HepG2 (cell line): ENCODE measurements at regions not wholly inside any gene's neighbourhood (a gene's known extent, or its start where the extent isn't known, plus 50 kb on each side); places are given as distances from the start of the nearest gene placed in this dataset.

Source experiments
- ATAC-seq: fragments of 200-7000 bp; cut with Tn5 transposase; 3 replicates; pipeline ENCODE4 v1.9.1; 2020; ENCODE audit warnings: mild to moderate bottlenecking, moderate library complexity
- BruUV-seq: library from RNA; stranded (reverse); fragments of 400-500 nt; replicated peaks from 2 replicates; lab custom pipeline; 2021; lab: Mats Ljungman, UMichigan
- CTCF ChIA-PET: fragments of 300-600 bp; formaldehyde crosslinking; extraction: SDS; loops from one replicate; lab custom pipeline; 2021; ENCODE audit warnings: low total read pairs, inconsistent platforms, low intra/inter-chr PET ratio; lab: Yijun Ruan, JAX
- POLR2A ChIA-PET: fragments of 350-600 bp; sonication (Branson Sonifier 250); formaldehyde crosslinking; loops from one replicate; lab custom pipeline; 2020; ENCODE audit warnings: antibody characterized with exemption, inconsistent platforms; lab: Yijun Ruan, JAX
- DNase-seq: peaks from one replicate; pipeline ENCODE4 v3.0.0-alpha.2; 2015; ENCODE audit warnings: low spot score
- FAIRE-seq: peaks from 3 replicates; lab custom pipeline; 2011; peaks lifted over from hg19 to GRCh38; lab: Jason Lieb, UNC
- H2AFZ ChIP-seq: one replicate; pipeline ENCODE4 v1.6.1; 2011; ENCODE audit warnings: low read length, inconsistent platforms
- H3K27ac ChIP-seq: fragments of 300-600 bp; 3 replicates; pipeline ENCODE4 v1.8.0; 2011; ENCODE audit warnings: mixed run types, mild to moderate bottlenecking, mixed read lengths, low read length, inconsistent platforms; ENCODE audit not compliant: insufficient read depth; ENCODE audit errors: extremely low read length
- H3K27me3 ChIP-seq, 2 experiments: fragments of 200-600 bp in 1 of 2; 2 replicates in 1 of 2; 3 replicates in 1 of 2; pipeline versions ENCODE4 v1.6.0 to v1.8.0; 2011; ENCODE audit warnings: low read length in 2 of 2, mild to moderate bottlenecking in 2 of 2, moderate library complexity in 2 of 2, inconsistent platforms in 1 of 2; ENCODE audit not compliant: insufficient read depth in 2 of 2, control insufficient read depth in 1 of 2
- H3K36me3 ChIP-seq, 2 experiments: fragments of 200-600 bp in 1 of 2; replicated peaks in 1 of 2; 2 replicates in 1 of 2; 3 replicates in 1 of 2; pipeline versions ENCODE4 v1.5.1 to v1.8.0; 2011; ENCODE audit warnings: low read length in 2 of 2, inconsistent platforms in 1 of 2; ENCODE audit not compliant: insufficient read depth in 2 of 2, control insufficient read depth in 1 of 2
- H3K4me1 ChIP-seq: 2 replicates; pipeline ENCODE4 v1.5.1; 2012; ENCODE audit warnings: low read length, inconsistent platforms; ENCODE audit not compliant: insufficient read depth
- H3K4me2 ChIP-seq: 2 replicates; pipeline ENCODE4 v1.6.0; 2011; ENCODE audit warnings: low read depth, low read length, inconsistent platforms
- H3K4me3 ChIP-seq, 3 experiments: fragments of 200-600 bp in 1 of 3; sonication (generic), shearing (Covaris generic) in 1 of 3; replicated peaks in 1 of 3; 2 replicates each; pipeline ENCODE4 v1.5.1; 2011 to 2016; ENCODE audit warnings: low read length in 3 of 3, inconsistent platforms in 2 of 3, low read depth in 2 of 3, mild to moderate bottlenecking in 2 of 3, control low read depth in 1 of 3, mixed read lengths in 1 of 3; ENCODE audit not compliant: insufficient read depth in 1 of 3
- H3K79me2 ChIP-seq: one replicate; pipeline ENCODE4 v1.6.1; 2011; ENCODE audit warnings: low read length, inconsistent platforms; ENCODE audit not compliant: insufficient read depth
- H3K9ac ChIP-seq: 2 replicates; pipeline ENCODE4 v1.6.0; 2011; ENCODE audit warnings: mild to moderate bottlenecking, low read depth, low read length, inconsistent platforms; ENCODE audit not compliant: insufficient read depth
- H3K9me3 ChIP-seq: 2 replicates; pipeline ENCODE4 v1.5.1; 2012; ENCODE audit warnings: mild to moderate bottlenecking, low read length
- H4K20me1 ChIP-seq: 2 replicates; pipeline ENCODE4 v1.6.0; 2011; ENCODE audit warnings: inconsistent platforms, mild to moderate bottlenecking, low read length, moderate library complexity; ENCODE audit not compliant: insufficient read depth
- AGO2 ChIP-seq: fragments of 200-400 bp; formaldehyde crosslinking; optimal IDR thresholded peaks from 2 replicates; pipeline ENCODE3; 2017; ENCODE audit warnings: mild to moderate bottlenecking, low read depth, low read length, moderate library complexity
- ELF1 ChIP-seq: sonication (generic); formaldehyde crosslinking; IDR thresholded peaks from 2 replicates; pipeline ENCODE4 v1.4.0; 2020; ENCODE audit warnings: missing genetic modification reagents
- ERF ChIP-seq: IDR thresholded peaks from 2 replicates; pipeline ENCODE4 v1.6.1; 2018; ENCODE audit warnings: missing biosample characterization, missing genetic modification reagents
- HDAC2 ChIP-seq: sonication (generic); formaldehyde crosslinking; IDR thresholded peaks from 2 replicates; pipeline ENCODE4 v1.4.0; 2020; ENCODE audit warnings: missing genetic modification reagents
- KDM5B ChIP-seq: sonication (generic); formaldehyde crosslinking; IDR thresholded peaks from 2 replicates; pipeline ENCODE4 v1.4.0; 2020; ENCODE audit warnings: missing genetic modification reagents, mild to moderate bottlenecking, borderline replicate concordance
- MIER3 ChIP-seq: IDR thresholded peaks from 2 replicates; pipeline ENCODE4 v1.6.1; 2016; ENCODE audit warnings: missing compliant biosample characterization, borderline replicate concordance
- NFE2 ChIP-seq: sonication (generic); formaldehyde crosslinking; IDR thresholded peaks from 2 replicates; pipeline ENCODE4 v1.4.0; 2020; ENCODE audit warnings: missing genetic modification reagents
- NKX3-1 ChIP-seq: sonication (generic); formaldehyde crosslinking; IDR thresholded peaks from 2 replicates; pipeline ENCODE4 v1.5.0; 2020; ENCODE audit warnings: missing genetic modification reagents
- RARA ChIP-seq: IDR thresholded peaks from 2 replicates; pipeline ENCODE4 v1.6.1; 2016; ENCODE audit warnings: missing genetic modification reagents, missing compliant biosample characterization
- RORA ChIP-seq: sonication (generic); formaldehyde crosslinking; IDR thresholded peaks from 2 replicates; pipeline ENCODE4 v1.5.0; 2020; ENCODE audit warnings: mild to moderate bottlenecking, missing genetic modification reagents, moderate library complexity
- SAFB2 ChIP-seq: sonication (generic); formaldehyde crosslinking; IDR thresholded peaks from 2 replicates; pipeline ENCODE4 v1.5.1; 2020; ENCODE audit warnings: missing genetic modification reagents, low read depth, mild to moderate bottlenecking, borderline replicate concordance
- SMARCC2 ChIP-seq: fragments of 450-650 bp; IDR thresholded peaks from 2 replicates; pipeline ENCODE4 v1.6.1; 2017; ENCODE audit warnings: antibody characterized with exemption, mild to moderate bottlenecking
- TBX3 ChIP-seq: fragments of 450-650 bp; IDR thresholded peaks from 2 replicates; pipeline ENCODE4 v1.6.1; 2017; ENCODE audit warnings: antibody characterized with exemption, mild to moderate bottlenecking, inconsistent platforms, borderline replicate concordance
- ZNF547 ChIP-seq: sonication (generic); formaldehyde crosslinking; IDR thresholded peaks from 2 replicates; pipeline ENCODE4 v1.5.1; 2020; ENCODE audit warnings: mild to moderate bottlenecking, missing genetic modification reagents
- ZNF768 ChIP-seq: sonication (generic); formaldehyde crosslinking; IDR thresholded peaks from 2 replicates; pipeline ENCODE4 v1.4.0; 2020; ENCODE audit warnings: missing genetic modification reagents
- ZNF776 ChIP-seq: sonication (generic); formaldehyde crosslinking; IDR thresholded peaks from 2 replicates; pipeline ENCODE4 v1.4.0; 2020; ENCODE audit warnings: mild to moderate bottlenecking, missing genetic modification reagents
- ZNF839 ChIP-seq: sonication (generic); formaldehyde crosslinking; IDR thresholded peaks from 2 replicates; pipeline ENCODE4 v1.4.0; 2020; ENCODE audit warnings: missing genetic modification reagents, mild to moderate bottlenecking, borderline replicate concordance
- WGBS: methylation state at CpG from one replicate; pipeline ENCODE4 v1.1.6; 2017; ENCODE audit warnings: low lambda C conversion rate; 5-methylcytosine and 5-hydroxymethylcytosine counted together
- in situ Hi-C: cut with HindIII; loops from 2 replicates; pipeline ENCODE4 v1.10.0; 2017; ENCODE audit warnings: low pct_unique_long_range_greater_than_20kb; ENCODE audit not compliant: extremely low pct_ligation_motif_present
- intact Hi-C: fragments of 100-400 bp; cut with micrococcal nuclease; formaldehyde crosslinking; loops from one replicate; pipeline ENCODE4 v1.10.0; 2022; ENCODE audit not compliant: unreplicated experiment
- TF ChIP-seq, protein P1 (sequence below): sonication (generic); formaldehyde crosslinking; IDR thresholded peaks from 2 replicates; pipeline ENCODE4 v1.5.0; 2020; ENCODE audit warnings: missing genetic modification reagents, mild to moderate bottlenecking, borderline replicate concordance
- TF ChIP-seq, protein P2 (sequence below): sonication (generic); formaldehyde crosslinking; IDR thresholded peaks from 2 replicates; pipeline ENCODE4 v1.5.0; 2020; ENCODE audit warnings: missing genetic modification reagents
- TF ChIP-seq, protein P3 (sequence below): fragments of 450-650 bp; IDR thresholded peaks from 2 replicates; pipeline ENCODE4 v1.6.1; 2016
- TF ChIP-seq, protein P4 (sequence below): sonication (generic); formaldehyde crosslinking; IDR thresholded peaks from 2 replicates; pipeline ENCODE4 v1.4.0; 2020; ENCODE audit warnings: missing genetic modification reagents, mild to moderate bottlenecking, borderline replicate concordance

DNA sequence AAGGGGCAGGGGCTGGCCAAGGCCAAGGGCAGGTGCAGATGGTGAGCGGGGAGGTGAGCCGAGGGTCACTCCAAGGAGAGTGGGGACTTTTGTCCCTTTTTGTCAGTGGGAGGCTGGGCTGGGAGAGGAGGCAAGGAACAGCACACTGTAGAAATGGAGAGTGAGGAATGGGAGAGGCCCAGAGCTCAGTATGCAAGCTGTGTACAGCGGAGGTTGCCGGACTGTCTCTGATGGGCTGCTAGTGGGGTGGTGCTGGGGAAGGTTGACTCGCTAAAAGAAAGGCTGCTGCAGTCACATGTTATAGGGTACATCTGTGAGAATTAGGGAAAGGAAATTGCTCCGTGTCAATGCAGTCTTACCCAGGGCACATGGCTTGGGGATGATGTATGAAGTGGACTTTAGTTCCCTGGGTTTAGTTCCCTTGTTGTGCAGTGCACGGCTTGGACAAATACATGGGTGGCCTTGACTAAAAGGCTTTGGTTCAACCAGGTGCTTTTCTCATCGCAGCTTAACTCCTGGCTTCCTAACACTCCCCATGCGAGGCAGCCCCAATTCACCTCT lies 57.1 kb upstream of the STX18 start:
- H2AFZ ChIP-seq, result no peak overlapping the region
- peaks cover 44% of the 10 kb centered on the region for H3K4me1 ChIP-seq
- WGBS, result 52% methylated on average over 9 of the region's 9 CpGs
- ATAC-seq, result peak; percentile 97
- peak overlapping the region; percentile 73 for H3K27ac ChIP-seq
- BruUV-seq, result no TSS peak
- DNase-seq, result peak; percentile 79
- ChIA-PET CTCF (no interaction called here), POLR2A (no interaction called here)
- no peak overlapping the region for H3K4me3 ChIP-seq
- FAIRE-seq, result peak; percentile 77
- no peaks in the 10 kb centered on the region for H3K79me2 ChIP-seq
- H3K9ac ChIP-seq, result peak overlapping the region; percentile 45
- intact Hi-C loops, result no loop called here
- peaks cover 2 to 4% of the 10 kb centered on the region in 2 experiments; a peak in 2 of 5 replicates for H3K36me3 ChIP-seq
- H4K20me1 ChIP-seq, result no peaks in the 10 kb centered on the region
- peak overlapping the region; percentile 41 for H3K4me2 ChIP-seq
- peaks cover 12% of the 10 kb centered on the region for H3K9me3 ChIP-seq
- in situ Hi-C loops, result no loop called here
- H3K27me3 ChIP-seq, result no peaks in the 10 kb centered on the region
- TF ChIP-seq TBX3, result no peak
- TF ChIP-seq, protein P1, sequence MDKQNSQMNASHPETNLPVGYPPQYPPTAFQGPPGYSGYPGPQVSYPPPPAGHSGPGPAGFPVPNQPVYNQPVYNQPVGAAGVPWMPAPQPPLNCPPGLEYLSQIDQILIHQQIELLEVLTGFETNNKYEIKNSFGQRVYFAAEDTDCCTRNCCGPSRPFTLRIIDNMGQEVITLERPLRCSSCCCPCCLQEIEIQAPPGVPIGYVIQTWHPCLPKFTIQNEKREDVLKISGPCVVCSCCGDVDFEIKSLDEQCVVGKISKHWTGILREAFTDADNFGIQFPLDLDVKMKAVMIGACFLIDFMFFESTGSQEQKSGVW, result no peak; the same call in 1 of the 2 replicates
- 0 out of 2 replicates have a peak, but pooled peaks have one; percentile 37 for TF ChIP-seq ZNF547 (CRISPR knock-in tag)
- TF ChIP-seq SMARCC2, result no peak
- TF ChIP-seq, protein P2, sequence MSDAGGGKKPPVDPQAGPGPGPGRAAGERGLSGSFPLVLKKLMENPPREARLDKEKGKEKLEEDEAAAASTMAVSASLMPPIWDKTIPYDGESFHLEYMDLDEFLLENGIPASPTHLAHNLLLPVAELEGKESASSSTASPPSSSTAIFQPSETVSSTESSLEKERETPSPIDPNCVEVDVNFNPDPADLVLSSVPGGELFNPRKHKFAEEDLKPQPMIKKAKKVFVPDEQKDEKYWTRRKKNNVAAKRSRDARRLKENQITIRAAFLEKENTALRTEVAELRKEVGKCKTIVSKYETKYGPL (CRISPR knock-in tag), result no peak
- TF ChIP-seq ELF1 (CRISPR knock-in tag), result no peak
- TF ChIP-seq KDM5B, result peak; percentile 54; the same call in 1 of the 2 replicates
- TF ChIP-seq, protein P3, sequence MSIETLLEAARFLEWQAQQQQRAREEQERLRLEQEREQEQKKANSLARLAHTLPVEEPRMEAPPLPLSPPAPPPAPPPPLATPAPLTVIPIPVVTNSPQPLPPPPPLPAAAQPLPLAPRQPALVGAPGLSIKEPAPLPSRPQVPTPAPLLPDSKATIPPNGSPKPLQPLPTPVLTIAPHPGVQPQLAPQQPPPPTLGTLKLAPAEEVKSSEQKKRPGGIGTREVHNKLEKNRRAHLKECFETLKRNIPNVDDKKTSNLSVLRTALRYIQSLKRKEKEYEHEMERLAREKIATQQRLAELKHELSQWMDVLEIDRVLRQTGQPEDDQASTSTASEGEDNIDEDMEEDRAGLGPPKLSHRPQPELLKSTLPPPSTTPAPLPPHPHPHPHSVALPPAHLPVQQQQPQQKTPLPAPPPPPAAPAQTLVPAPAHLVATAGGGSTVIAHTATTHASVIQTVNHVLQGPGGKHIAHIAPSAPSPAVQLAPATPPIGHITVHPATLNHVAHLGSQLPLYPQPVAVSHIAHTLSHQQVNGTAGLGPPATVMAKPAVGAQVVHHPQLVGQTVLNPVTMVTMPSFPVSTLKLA, result peak; percentile 54
- TF ChIP-seq ERF (CRISPR knock-in tag), result peak; percentile 63
- TF ChIP-seq SAFB2, result 0 out of 2 replicates have a peak, but pooled peaks have one; percentile 33
- TF ChIP-seq RORA, result no peak
- no peak for TF ChIP-seq NFE2 (CRISPR knock-in tag)
- TF ChIP-seq RARA, result peak; percentile 61
- 0 out of 2 replicates have a peak, but pooled peaks have one; percentile 53 for TF ChIP-seq MIER3
- no peak for TF ChIP-seq ZNF768 (CRISPR knock-in tag)
- peak; percentile 77 for TF ChIP-seq HDAC2 (CRISPR knock-in tag)
- no peak for TF ChIP-seq NKX3-1 (CRISPR knock-in tag)
- no peak for TF ChIP-seq ZNF839 (CRISPR knock-in tag)
- TF ChIP-seq ZNF776, result no peak
- TF ChIP-seq AGO2, result no peak
- TF ChIP-seq, protein P4, sequence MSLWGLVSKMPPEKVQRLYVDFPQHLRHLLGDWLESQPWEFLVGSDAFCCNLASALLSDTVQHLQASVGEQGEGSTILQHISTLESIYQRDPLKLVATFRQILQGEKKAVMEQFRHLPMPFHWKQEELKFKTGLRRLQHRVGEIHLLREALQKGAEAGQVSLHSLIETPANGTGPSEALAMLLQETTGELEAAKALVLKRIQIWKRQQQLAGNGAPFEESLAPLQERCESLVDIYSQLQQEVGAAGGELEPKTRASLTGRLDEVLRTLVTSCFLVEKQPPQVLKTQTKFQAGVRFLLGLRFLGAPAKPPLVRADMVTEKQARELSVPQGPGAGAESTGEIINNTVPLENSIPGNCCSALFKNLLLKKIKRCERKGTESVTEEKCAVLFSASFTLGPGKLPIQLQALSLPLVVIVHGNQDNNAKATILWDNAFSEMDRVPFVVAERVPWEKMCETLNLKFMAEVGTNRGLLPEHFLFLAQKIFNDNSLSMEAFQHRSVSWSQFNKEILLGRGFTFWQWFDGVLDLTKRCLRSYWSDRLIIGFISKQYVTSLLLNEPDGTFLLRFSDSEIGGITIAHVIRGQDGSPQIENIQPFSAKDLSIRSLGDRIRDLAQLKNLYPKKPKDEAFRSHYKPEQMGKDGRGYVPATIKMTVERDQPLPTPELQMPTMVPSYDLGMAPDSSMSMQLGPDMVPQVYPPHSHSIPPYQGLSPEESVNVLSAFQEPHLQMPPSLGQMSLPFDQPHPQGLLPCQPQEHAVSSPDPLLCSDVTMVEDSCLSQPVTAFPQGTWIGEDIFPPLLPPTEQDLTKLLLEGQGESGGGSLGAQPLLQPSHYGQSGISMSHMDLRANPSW (CRISPR knock-in tag), result no peak
